ENCODE measurements at regions not wholly inside any gene's neighbourhood (a gene's known extent, or its start where the extent isn't known, plus 50 kb on each side); places are given as distances from the start of the nearest gene placed in this dataset.

DNA sequence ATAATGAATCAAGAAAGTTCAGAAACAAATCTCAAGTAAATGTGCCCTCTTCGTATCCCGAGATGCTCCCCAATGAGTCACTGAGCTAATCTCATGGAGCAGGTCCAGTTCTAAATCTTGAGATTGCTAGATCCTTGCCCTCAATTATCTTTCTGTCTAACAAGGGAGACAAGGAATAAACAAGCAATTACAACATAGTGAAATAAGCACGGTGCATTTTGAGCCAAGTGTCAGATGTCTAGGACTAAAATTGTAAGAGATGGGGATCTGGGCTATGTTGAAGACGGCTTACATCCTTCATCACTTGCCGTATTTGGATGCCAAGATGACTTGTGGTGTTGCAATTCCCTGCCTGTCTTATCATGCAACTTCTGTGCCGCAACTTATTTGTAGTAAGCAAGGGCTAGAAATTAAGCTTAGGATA is 56.5 kb upstream of the ADGRF1 start:
- no peak overlapping the region for H3K9ac ChIP-seq (ENCODE audit: insufficient read length, low read depth)
- TF ChIP-seq SUZ12 (IDR thresholded peaks at IDR 0.05; ENCODE audit: extremely low read depth, insufficient read depth, insufficient read length): no peak
- no peak for TF ChIP-seq YY1 (IDR thresholded peaks at IDR 0.05; ENCODE audit: insufficient read depth, insufficient read length)
- no peak for TF ChIP-seq ZNF274 (IDR thresholded peaks at IDR 0.05; ENCODE audit: low read depth, low read length)
- no peak overlapping the region for H3K4me3 ChIP-seq (ENCODE audit: insufficient read length, low read depth)
- no peaks in the 10 kb centered on the region for H3K36me3 ChIP-seq (ENCODE audit: insufficient read depth, insufficient read length, low read length)
- no peak for DNase-seq (ENCODE audit: low read depth, low spot score)
- H3K9me3 ChIP-seq (ENCODE audit: insufficient read depth, low read length): no peaks in the 10 kb centered on the region; the same call in 1 of the 2 replicates
- H3K27me3 ChIP-seq (ENCODE audit: insufficient read depth, insufficient read length): no peaks in the 10 kb centered on the region
- H3K4me1 ChIP-seq (ENCODE audit: insufficient read depth, insufficient read length): no peaks in the 10 kb centered on the region

DNA sequence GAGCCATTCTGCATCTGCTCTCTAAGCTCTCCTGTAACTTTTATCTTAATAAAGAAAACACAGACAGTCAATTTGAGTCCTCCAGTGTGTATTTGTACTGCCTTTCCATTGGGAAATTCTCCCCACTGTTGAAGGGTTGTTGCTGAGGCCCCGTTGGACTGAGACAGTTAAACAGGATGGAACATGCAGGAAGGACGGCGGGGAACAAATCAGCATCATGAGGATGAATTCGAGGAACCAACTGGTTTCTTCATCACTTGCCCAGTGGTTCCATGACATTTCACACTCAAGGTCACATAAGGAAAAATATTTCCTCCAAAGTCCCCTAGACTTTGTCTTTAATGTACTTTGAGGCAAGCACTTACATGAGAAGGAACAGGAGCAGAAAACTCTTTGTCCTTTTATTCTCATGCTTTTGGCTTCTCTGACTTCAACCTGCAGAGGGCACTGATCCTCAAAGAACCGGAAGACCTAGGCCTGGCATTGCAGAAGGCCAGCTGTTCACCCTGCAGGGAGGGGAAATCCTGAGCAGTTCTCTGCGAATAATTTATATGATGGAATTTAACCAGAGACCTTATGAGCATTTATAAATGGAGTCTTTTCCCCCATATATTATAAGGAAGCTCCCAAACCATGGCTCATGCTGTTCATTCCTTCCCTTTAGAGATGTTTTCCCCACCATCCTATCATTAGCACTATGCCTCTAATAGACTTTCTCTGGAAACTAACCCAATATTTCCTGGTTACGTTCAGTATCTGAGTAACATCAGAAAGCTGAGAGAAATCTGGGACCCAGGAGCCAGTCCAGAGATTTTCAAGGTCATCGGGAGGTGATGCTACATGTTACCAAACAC is 55.2 kb upstream of the ADGRF1 start:
- no peak for TF ChIP-seq YY1 (IDR thresholded peaks at IDR 0.05; ENCODE audit: insufficient read depth, insufficient read length)
- TF ChIP-seq ZNF274 (IDR thresholded peaks at IDR 0.05; ENCODE audit: low read depth, low read length): no peak
- TF ChIP-seq SUZ12 (IDR thresholded peaks at IDR 0.05; ENCODE audit: extremely low read depth, insufficient read depth, insufficient read length): no peak
- no peaks in the 10 kb centered on the region for H3K27me3 ChIP-seq (ENCODE audit: insufficient read depth, insufficient read length)
- no peak for DNase-seq (ENCODE audit: low read depth, low spot score)
- no peak overlapping the region for H3K9ac ChIP-seq (ENCODE audit: insufficient read length, low read depth)
- H3K4me3 ChIP-seq (ENCODE audit: insufficient read length, low read depth): no peak overlapping the region
- no peaks in the 10 kb centered on the region; the same call in 1 of the 2 replicates for H3K9me3 ChIP-seq (ENCODE audit: insufficient read depth, low read length)
- no peaks in the 10 kb centered on the region for H3K36me3 ChIP-seq (ENCODE audit: insufficient read depth, insufficient read length, low read length)
- H3K4me1 ChIP-seq (ENCODE audit: insufficient read depth, insufficient read length): no peaks in the 10 kb centered on the region

DNA sequence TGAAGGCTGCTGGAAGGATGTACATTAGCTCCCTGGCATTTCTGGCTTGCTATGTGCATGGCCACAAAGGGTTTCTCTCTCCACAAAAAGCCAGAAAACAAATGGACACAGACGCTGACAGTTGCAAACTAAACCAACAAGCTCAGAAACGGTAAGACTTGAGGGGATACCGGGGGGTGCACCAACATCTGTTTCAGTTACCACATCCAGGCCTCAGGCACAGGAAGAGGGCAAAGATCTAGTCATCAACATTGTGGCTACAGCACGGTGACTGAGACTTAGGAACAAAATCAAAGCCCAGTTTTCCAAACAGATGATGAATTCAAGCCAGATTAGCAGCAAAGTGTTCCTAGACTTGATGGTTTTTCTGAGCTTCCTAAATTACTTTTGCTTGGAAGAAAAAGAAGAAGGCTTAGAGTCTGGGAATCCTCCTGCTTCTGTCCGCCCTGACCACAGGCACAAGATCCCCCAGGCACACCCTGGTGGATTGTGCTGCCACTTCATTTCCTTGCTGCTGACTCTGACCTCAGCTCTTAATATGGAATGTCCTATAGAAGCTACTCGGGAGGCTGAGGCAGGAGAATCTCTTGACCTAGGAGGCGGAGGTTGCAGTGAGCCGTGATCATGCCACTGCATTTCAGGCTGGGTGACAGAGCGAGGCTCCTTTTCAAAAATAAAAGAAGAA is 54.2 kb upstream of the ADGRF1 start:
- no peak overlapping the region for H3K9ac ChIP-seq (ENCODE audit: insufficient read length, low read depth)
- no peak for DNase-seq (ENCODE audit: low read depth, low spot score)

DNA sequence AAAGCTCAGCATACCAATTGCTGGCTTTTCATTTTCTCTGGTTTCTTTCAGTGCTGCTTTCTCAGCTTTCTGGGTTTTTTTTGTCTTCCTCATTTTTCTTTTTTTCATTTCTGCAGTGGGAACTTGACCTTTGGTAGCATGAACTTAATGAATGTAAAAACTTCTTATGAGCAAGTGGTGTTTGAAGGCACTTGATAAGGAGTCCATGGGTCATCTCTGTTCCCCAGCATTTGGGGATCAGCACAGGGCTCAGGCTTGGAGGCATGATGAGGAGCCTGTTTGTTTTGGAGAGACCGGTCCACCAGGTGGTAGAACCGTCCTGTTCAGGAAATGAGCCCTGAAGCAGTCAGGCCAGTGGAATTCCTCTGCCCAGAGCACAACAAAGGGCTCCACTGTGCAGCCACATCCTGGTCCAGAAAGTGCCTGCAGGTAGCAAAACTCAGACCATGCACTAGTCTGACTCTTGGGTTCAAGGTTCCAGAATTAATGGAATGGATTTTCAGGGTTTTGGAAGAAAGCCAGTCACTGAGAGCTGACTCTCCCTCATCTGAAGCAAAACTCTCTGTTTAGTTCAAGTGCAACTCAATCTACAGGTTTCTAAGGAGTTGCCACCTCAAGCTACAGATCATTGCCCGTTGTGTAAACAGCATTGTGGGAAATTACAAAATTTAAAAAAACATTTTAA is 52.3 kb upstream of the ADGRF1 start:
- no peaks in the 10 kb centered on the region for H3K36me3 ChIP-seq (ENCODE audit: insufficient read depth, insufficient read length, low read length)
- no peaks in the 10 kb centered on the region for H3K27me3 ChIP-seq (ENCODE audit: insufficient read depth, insufficient read length)
- no peak overlapping the region for H3K4me3 ChIP-seq (ENCODE audit: insufficient read length, low read depth)
- H3K9ac ChIP-seq (ENCODE audit: insufficient read length, low read depth): no peak overlapping the region
- no peaks in the 10 kb centered on the region for H3K9me3 ChIP-seq (ENCODE audit: insufficient read depth, low read length)
- H3K4me1 ChIP-seq (ENCODE audit: insufficient read depth, insufficient read length): no peaks in the 10 kb centered on the region
- no peak for DNase-seq (ENCODE audit: low read depth, low spot score)
- TF ChIP-seq SUZ12 (IDR thresholded peaks at IDR 0.05; ENCODE audit: extremely low read depth, insufficient read depth, insufficient read length) (no peak), YY1 (IDR thresholded peaks at IDR 0.05; ENCODE audit: insufficient read depth, insufficient read length) (no peak), ZNF274 (IDR thresholded peaks at IDR 0.05; ENCODE audit: low read depth, low read length) (no peak)

More for the DNA sequence above, 54.2 kb upstream of the ADGRF1 start:
- Histone ChIP-seq H3K4me1 (ENCODE audit: insufficient read depth, insufficient read length) (no peaks in the 10 kb centered on the region), H3K36me3 (ENCODE audit: insufficient read depth, insufficient read length, low read length) (no peaks in the 10 kb centered on the region), H3K4me3 (ENCODE audit: insufficient read length, low read depth) (no peak overlapping the region), H3K9me3 (ENCODE audit: insufficient read depth, low read length) (no peaks in the 10 kb centered on the region; the same call in 1 of the 2 replicates), H3K27me3 (ENCODE audit: insufficient read depth, insufficient read length) (no peaks in the 10 kb centered on the region)
- no peak for TF ChIP-seq SUZ12 (IDR thresholded peaks at IDR 0.05; ENCODE audit: extremely low read depth, insufficient read depth, insufficient read length)
- no peak for TF ChIP-seq ZNF274 (IDR thresholded peaks at IDR 0.05; ENCODE audit: low read depth, low read length)
- no peak for TF ChIP-seq YY1 (IDR thresholded peaks at IDR 0.05; ENCODE audit: insufficient read depth, insufficient read length)

DNA sequence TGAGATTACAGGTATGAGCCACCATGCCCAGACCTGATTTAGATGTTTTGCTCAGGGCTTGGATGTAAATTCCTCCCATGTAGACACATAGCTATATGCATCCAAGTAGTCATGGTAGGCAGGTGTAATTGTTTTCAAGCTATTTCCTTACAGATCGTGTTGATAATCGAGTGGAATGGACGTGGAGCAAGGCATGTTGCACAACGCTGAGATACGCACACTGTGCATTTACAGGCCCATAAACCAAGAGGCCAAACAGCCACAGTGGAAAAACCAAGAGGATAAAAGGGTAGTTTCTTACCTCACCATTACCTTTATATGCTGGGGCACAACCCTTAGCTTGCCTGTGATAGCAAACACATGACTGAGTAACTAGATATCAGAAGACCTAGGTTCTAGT is 51.0 kb upstream of the ADGRF1 start:
- no peak overlapping the region for H3K4me3 ChIP-seq (ENCODE audit: insufficient read length, low read depth)
- no peak overlapping the region for H3K9ac ChIP-seq (ENCODE audit: insufficient read length, low read depth)
- H3K4me1 ChIP-seq (ENCODE audit: insufficient read depth, insufficient read length): no peaks in the 10 kb centered on the region
- H3K9me3 ChIP-seq (ENCODE audit: insufficient read depth, low read length): no peaks in the 10 kb centered on the region
- no peaks in the 10 kb centered on the region for H3K36me3 ChIP-seq (ENCODE audit: insufficient read depth, insufficient read length, low read length)
- DNase-seq (ENCODE audit: low read depth, low spot score): no peak
- H3K27me3 ChIP-seq (ENCODE audit: insufficient read depth, insufficient read length): no peaks in the 10 kb centered on the region
- TF ChIP-seq YY1 (IDR thresholded peaks at IDR 0.05; ENCODE audit: insufficient read depth, insufficient read length): no peak
- no peak for TF ChIP-seq ZNF274 (IDR thresholded peaks at IDR 0.05; ENCODE audit: low read depth, low read length)
- TF ChIP-seq SUZ12 (IDR thresholded peaks at IDR 0.05; ENCODE audit: extremely low read depth, insufficient read depth, insufficient read length): no peak

DNA sequence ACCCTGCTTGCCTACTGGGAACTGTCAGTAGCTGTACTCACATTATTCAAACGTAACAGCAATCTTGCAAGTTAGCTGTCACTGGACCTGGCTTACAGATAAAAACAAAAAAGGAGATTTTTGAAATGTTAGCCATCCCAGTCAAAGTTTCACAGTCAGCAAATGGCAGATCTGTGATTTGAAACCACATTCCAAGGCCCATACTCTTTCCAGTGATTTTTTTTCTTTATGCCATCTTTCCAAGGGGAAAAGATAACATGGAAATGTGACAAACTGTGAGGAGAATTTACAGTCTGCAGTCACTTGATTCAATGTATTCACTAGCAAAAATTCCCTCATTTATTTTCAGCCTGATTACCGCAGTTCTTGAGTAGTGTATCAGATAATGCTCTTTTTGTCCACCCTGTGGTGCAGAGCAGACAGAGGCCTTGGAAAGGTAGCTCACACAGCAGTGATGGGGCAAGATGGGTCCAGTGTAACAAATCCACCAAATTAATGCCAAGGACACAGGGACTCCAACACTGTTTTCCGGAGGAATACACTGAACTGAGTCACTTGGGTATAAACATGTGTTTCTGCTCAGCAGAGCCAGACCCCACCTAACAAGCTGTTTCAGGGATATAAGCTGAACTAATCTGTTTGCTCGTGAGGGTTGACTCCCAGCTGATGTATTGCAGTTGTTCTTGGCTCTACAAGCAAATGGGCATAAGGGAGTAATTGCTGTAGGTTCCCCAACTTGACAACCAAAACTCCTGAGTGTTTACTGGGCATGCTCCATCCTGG is 49.9 kb upstream of the ADGRF1 start:
- no peaks in the 10 kb centered on the region for H3K36me3 ChIP-seq (ENCODE audit: insufficient read depth, insufficient read length, low read length)
- H3K9ac ChIP-seq (ENCODE audit: insufficient read length, low read depth): no peak overlapping the region
- no peaks in the 10 kb centered on the region for H3K27me3 ChIP-seq (ENCODE audit: insufficient read depth, insufficient read length)
- no peak for DNase-seq (ENCODE audit: low read depth, low spot score)
- H3K9me3 ChIP-seq (ENCODE audit: insufficient read depth, low read length): no peaks in the 10 kb centered on the region
- H3K4me1 ChIP-seq (ENCODE audit: insufficient read depth, insufficient read length): no peaks in the 10 kb centered on the region
- H3K4me3 ChIP-seq (ENCODE audit: insufficient read length, low read depth): no peak overlapping the region
- TF ChIP-seq SUZ12 (IDR thresholded peaks at IDR 0.05; ENCODE audit: extremely low read depth, insufficient read depth, insufficient read length): no peak
- no peak for TF ChIP-seq ZNF274 (IDR thresholded peaks at IDR 0.05; ENCODE audit: low read depth, low read length)
